ENCODE measurements at regions not wholly inside any gene's neighbourhood (a gene's known extent, or its start where the extent isn't known, plus 50 kb on each side); places are given as distances from the start of the nearest gene placed in this dataset.

GRCh38 chr4:125911058-125911457 is 596.3 kb downstream of the FAT4 start:
- no peak overlapping the region for H2AFZ ChIP-seq
- no peaks in the 10 kb centered on the region for H3K79me2 ChIP-seq (ENCODE audit: insufficient read depth)
- no peaks in the 10 kb centered on the region for H3K9me3 ChIP-seq (ENCODE audit: low read depth)
- 6 to 13% methylated on average over 2 of the region's 2 CpGs for WGBS, 2 experiments (ENCODE audit: low coverage in 1 of 2, low lambda C conversion rate in 2 of 2, missing lambda C conversion rate in 2 of 2)
- H4K20me1 ChIP-seq (ENCODE audit: insufficient read depth) = no peaks in the 10 kb centered on the region
- H3K4me2 ChIP-seq (ENCODE audit: unreplicated experiment) = no peak overlapping the region
- TF ChIP-seq EZH2 (IDR thresholded peaks at IDR 0.05; ENCODE audit: insufficient read depth, poor library complexity, severe bottlenecking) = no peak
- TF ChIP-seq EZH2phosphoT487 (IDR thresholded peaks at IDR 0.05; ENCODE audit: insufficient read depth, low read depth) = no peak
- H3K36me3 ChIP-seq (ENCODE audit: low read depth) = no peaks in the 10 kb centered on the region
- no peak overlapping the region for H3K4me3 ChIP-seq
- no peak overlapping the region for H3K9ac ChIP-seq
- no peaks in the 10 kb centered on the region for H3F3A ChIP-seq (ENCODE audit: insufficient read depth)
- H3K9me2 ChIP-seq (ENCODE audit: insufficient read depth) = no peaks in the 10 kb centered on the region
- no peak overlapping the region for H3K27ac ChIP-seq
- DNase-seq = no peak
- peaks cover 7% of the 10 kb centered on the region; the same call in 1 of the 2 replicates for H3K4me1 ChIP-seq (ENCODE audit: insufficient read depth)
- in situ Hi-C loops (cut with MboI) = no loop called here
- no peaks in the 10 kb centered on the region for H3K27me3 ChIP-seq (replicated peaks; ENCODE audit: insufficient read depth)

GRCh38 chr4:125911481-125911880 is 596.7 kb downstream of the FAT4 start:
- H3K9me2 ChIP-seq (ENCODE audit: insufficient read depth) = no peaks in the 10 kb centered on the region
- no peaks in the 10 kb centered on the region for H4K20me1 ChIP-seq (ENCODE audit: insufficient read depth)
- H3K27me3 ChIP-seq (replicated peaks; ENCODE audit: insufficient read depth) = no peaks in the 10 kb centered on the region
- H3K4me1 ChIP-seq (ENCODE audit: insufficient read depth) = peaks cover 7% of the 10 kb centered on the region; the same call in 1 of the 2 replicates
- no peak for DNase-seq
- no peak overlapping the region for H3K9ac ChIP-seq
- no peak for TF ChIP-seq EZH2phosphoT487 (IDR thresholded peaks at IDR 0.05; ENCODE audit: insufficient read depth, low read depth)
- no peaks in the 10 kb centered on the region for H3K36me3 ChIP-seq (ENCODE audit: low read depth)
- H2AFZ ChIP-seq = no peak overlapping the region
- H3K9me3 ChIP-seq (ENCODE audit: low read depth) = no peaks in the 10 kb centered on the region
- H3K27ac ChIP-seq = no peak overlapping the region
- no peaks in the 10 kb centered on the region for H3F3A ChIP-seq (ENCODE audit: insufficient read depth)
- no peaks in the 10 kb centered on the region for H3K79me2 ChIP-seq (ENCODE audit: insufficient read depth)
- in situ Hi-C loops (cut with MboI) = no loop called here
- no peak overlapping the region for H3K4me3 ChIP-seq
- H3K4me2 ChIP-seq (ENCODE audit: unreplicated experiment) = no peak overlapping the region

DNA sequence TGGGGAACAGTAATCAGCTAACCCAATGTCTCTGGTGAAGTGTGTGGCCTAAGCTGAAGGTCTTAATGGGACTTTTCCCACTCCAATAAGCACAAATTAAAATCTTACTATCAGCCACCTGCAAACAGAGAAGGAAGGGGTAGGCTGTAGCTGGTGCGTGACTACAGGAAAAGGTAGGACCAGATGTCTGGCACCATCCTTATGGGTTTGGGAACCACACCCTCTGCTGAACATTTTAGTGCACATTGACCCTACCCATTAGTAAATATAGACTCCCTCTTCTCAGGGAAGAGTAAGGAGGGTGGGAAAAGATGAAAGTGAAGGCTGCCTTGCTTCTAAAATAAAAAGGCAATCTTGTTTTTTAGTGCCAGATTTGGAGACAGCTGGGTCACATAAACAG is 602.8 kb downstream of the FAT4 start:
- 87 to 100% methylated on average over 1 of the region's 1 CpG for WGBS, 2 experiments (ENCODE audit: low coverage in 1 of 2, low lambda C conversion rate in 2 of 2, missing lambda C conversion rate in 2 of 2)
- Histone ChIP-seq H3K27me3 (replicated peaks; ENCODE audit: insufficient read depth) (no peaks in the 10 kb centered on the region), H3K9me3 (ENCODE audit: low read depth) (no peaks in the 10 kb centered on the region), H4K20me1 (ENCODE audit: insufficient read depth) (no peaks in the 10 kb centered on the region), H3K27ac (no peak overlapping the region), H3K4me3 (no peak overlapping the region), H3K9ac (no peak overlapping the region), H3F3A (ENCODE audit: insufficient read depth) (no peaks in the 10 kb centered on the region), H2AFZ (no peak overlapping the region), H3K4me1 (ENCODE audit: insufficient read depth) (no peaks in the 10 kb centered on the region), H3K9me2 (ENCODE audit: insufficient read depth) (no peaks in the 10 kb centered on the region), H3K4me2 (ENCODE audit: unreplicated experiment) (no peak overlapping the region), H3K79me2 (ENCODE audit: insufficient read depth) (no peaks in the 10 kb centered on the region), H3K36me3 (ENCODE audit: low read depth) (no peaks in the 10 kb centered on the region)
- DNase-seq = no peak
- no peak for TF ChIP-seq EZH2phosphoT487 (IDR thresholded peaks at IDR 0.05; ENCODE audit: insufficient read depth, low read depth)
- no peak for TF ChIP-seq EZH2 (IDR thresholded peaks at IDR 0.05; ENCODE audit: insufficient read depth, poor library complexity, severe bottlenecking)
- in situ Hi-C loops (cut with MboI) = no loop called here

GRCh38 chr4:125928652-125929051 is 613.9 kb downstream of the FAT4 start:
- H3F3A ChIP-seq (ENCODE audit: insufficient read depth) = no peaks in the 10 kb centered on the region
- no peaks in the 10 kb centered on the region for H3K9me2 ChIP-seq (ENCODE audit: insufficient read depth)
- no peak overlapping the region for H3K4me3 ChIP-seq
- no peaks in the 10 kb centered on the region for H3K36me3 ChIP-seq (ENCODE audit: low read depth)
- H3K79me2 ChIP-seq (ENCODE audit: insufficient read depth) = no peaks in the 10 kb centered on the region
- in situ Hi-C loops (cut with MboI) = no loop called here
- H3K4me2 ChIP-seq (ENCODE audit: unreplicated experiment) = no peak overlapping the region
- H3K4me1 ChIP-seq (ENCODE audit: insufficient read depth) = no peaks in the 10 kb centered on the region
- H3K27ac ChIP-seq = no peak overlapping the region
- H4K20me1 ChIP-seq (ENCODE audit: insufficient read depth) = no peaks in the 10 kb centered on the region
- H3K9ac ChIP-seq = no peak overlapping the region
- H3K9me3 ChIP-seq (ENCODE audit: low read depth) = no peaks in the 10 kb centered on the region
- no peak for DNase-seq
- H2AFZ ChIP-seq = no peak overlapping the region
- TF ChIP-seq EZH2 (IDR thresholded peaks at IDR 0.05; ENCODE audit: insufficient read depth, poor library complexity, severe bottlenecking) = no peak
- no peak for TF ChIP-seq EZH2phosphoT487 (IDR thresholded peaks at IDR 0.05; ENCODE audit: insufficient read depth, low read depth)
- no peaks in the 10 kb centered on the region for H3K27me3 ChIP-seq (replicated peaks; ENCODE audit: insufficient read depth)
- 88 to 90% methylated on average over 1 of the region's 1 CpG for WGBS, 2 experiments (ENCODE audit: low coverage in 1 of 2, low lambda C conversion rate in 2 of 2, missing lambda C conversion rate in 2 of 2)

DNA sequence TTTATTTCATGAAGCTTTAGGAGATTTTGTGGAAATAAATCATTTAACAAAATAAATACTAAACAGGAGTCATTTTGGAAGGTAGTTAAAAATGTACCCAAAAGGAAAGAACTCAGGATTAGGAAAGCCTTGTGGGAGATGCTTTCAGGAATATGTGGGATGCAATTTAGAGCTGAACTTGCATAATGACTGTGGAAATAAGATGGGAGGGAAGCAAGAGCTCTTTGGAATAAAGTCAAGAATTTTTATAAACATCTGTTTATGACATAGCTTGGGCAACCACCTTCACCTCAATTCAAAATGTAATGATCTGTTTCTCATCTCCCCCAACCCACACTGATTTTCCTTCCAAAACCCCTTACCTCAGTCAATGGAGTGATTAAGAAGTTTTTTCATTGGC is 623.8 kb downstream of the FAT4 start:
- TF ChIP-seq EZH2phosphoT487 (IDR thresholded peaks at IDR 0.05; ENCODE audit: insufficient read depth, low read depth) (no peak), EZH2 (IDR thresholded peaks at IDR 0.05; ENCODE audit: insufficient read depth, poor library complexity, severe bottlenecking) (no peak)
- in situ Hi-C loops (cut with MboI) = no loop called here
- H2AFZ ChIP-seq = no peak overlapping the region
- no peaks in the 10 kb centered on the region for H3K27me3 ChIP-seq (replicated peaks; ENCODE audit: insufficient read depth)
- no peaks in the 10 kb centered on the region for H4K20me1 ChIP-seq (ENCODE audit: insufficient read depth)
- no peaks in the 10 kb centered on the region for H3F3A ChIP-seq (ENCODE audit: insufficient read depth)
- no peaks in the 10 kb centered on the region for H3K36me3 ChIP-seq (ENCODE audit: low read depth)
- H3K4me3 ChIP-seq = no peak overlapping the region
- H3K9me2 ChIP-seq (ENCODE audit: insufficient read depth) = no peaks in the 10 kb centered on the region
- no peak overlapping the region for H3K4me2 ChIP-seq (ENCODE audit: unreplicated experiment)
- DNase-seq = peak; percentile 2
- H3K4me1 ChIP-seq (ENCODE audit: insufficient read depth) = no peaks in the 10 kb centered on the region
- no peak overlapping the region for H3K27ac ChIP-seq
- H3K9ac ChIP-seq = no peak overlapping the region
- no peaks in the 10 kb centered on the region for H3K79me2 ChIP-seq (ENCODE audit: insufficient read depth)
- H3K9me3 ChIP-seq (ENCODE audit: low read depth) = no peaks in the 10 kb centered on the region

All from GM23248 (cell line).